ENCODE measurements at regions not wholly inside any gene's neighbourhood (a gene's known extent, or its start where the extent isn't known, plus 50 kb on each side); places are given as distances from the start of the nearest gene placed in this dataset.

GRCh38 chr2:129689653-129690448, 289.6 kb upstream of the RAB6C start:
- WGBS = 74% methylated on average over 4 of the region's 4 CpGs
- no peaks in the 10 kb centered on the region for H3K27me3 ChIP-seq (ENCODE audit: control insufficient read depth in 2 of 2, insufficient read depth in 1 of 2, low read length in 1 of 2)
- H3K9me3 ChIP-seq (ENCODE audit: control insufficient read depth in 2 of 2, insufficient read depth in 1 of 2, low read length in 1 of 2) = no peaks in the 10 kb centered on the region
- peak in 3 of 9 donors; percentile 15 to 56 (median 19) for DNase-seq (ENCODE audit: low read depth in 6 of 9, low spot score in 9 of 9)
- no peak overlapping the region for H3K4me3 ChIP-seq (ENCODE audit: low read length in 2 of 2)
- H3K36me3 ChIP-seq (ENCODE audit: control insufficient read depth in 2 of 2, insufficient read depth in 2 of 2, low read length in 1 of 2) = no peaks in the 10 kb centered on the region
- H3K4me1 ChIP-seq (ENCODE audit: control insufficient read depth in 2 of 2, insufficient read depth in 2 of 2, low read length in 2 of 2) = no peaks in the 10 kb centered on the region
- peak overlapping the region in 1 of 2 donors; percentile 68 for H3K27ac ChIP-seq (ENCODE audit: low read depth in 1 of 2, low read length in 1 of 2)

GRCh38 chr2:129695496-129695895, 284.0 kb upstream of the RAB6C start:
- Histone ChIP-seq H3K27ac (ENCODE audit: low read depth in 1 of 2, low read length in 1 of 2) (no peak overlapping the region), H3K36me3 (ENCODE audit: control insufficient read depth in 2 of 2, insufficient read depth in 2 of 2, low read length in 1 of 2) (no peaks in the 10 kb centered on the region), H3K4me3 (ENCODE audit: low read length in 2 of 2) (no peak overlapping the region), H3K4me1 (ENCODE audit: control insufficient read depth in 2 of 2, insufficient read depth in 2 of 2, low read length in 2 of 2) (no peaks in the 10 kb centered on the region), H3K27me3 (ENCODE audit: control insufficient read depth in 2 of 2, insufficient read depth in 1 of 2, low read length in 1 of 2) (no peaks in the 10 kb centered on the region), H3K9me3 (ENCODE audit: control insufficient read depth in 2 of 2, insufficient read depth in 1 of 2, low read length in 1 of 2) (no peaks in the 10 kb centered on the region)
- 89% methylated on average over 3 of the region's 3 CpGs for WGBS
- DNase-seq (ENCODE audit: low read depth in 6 of 9, low spot score in 9 of 9) = no peak

GRCh38 chr2:129698593-129698992, 280.9 kb upstream of the RAB6C start:
- H3K4me1 ChIP-seq (ENCODE audit: control insufficient read depth in 2 of 2, insufficient read depth in 2 of 2, low read length in 2 of 2) = no peaks in the 10 kb centered on the region
- DNase-seq (ENCODE audit: low read depth in 6 of 9, low spot score in 9 of 9) = no peak
- no peaks in the 10 kb centered on the region for H3K9me3 ChIP-seq (ENCODE audit: control insufficient read depth in 2 of 2, insufficient read depth in 1 of 2, low read length in 1 of 2)
- no peaks in the 10 kb centered on the region for H3K27me3 ChIP-seq (ENCODE audit: control insufficient read depth in 2 of 2, insufficient read depth in 1 of 2, low read length in 1 of 2)
- H3K4me3 ChIP-seq (ENCODE audit: low read length in 2 of 2) = no peak overlapping the region
- H3K36me3 ChIP-seq (ENCODE audit: control insufficient read depth in 2 of 2, insufficient read depth in 2 of 2, low read length in 1 of 2) = no peaks in the 10 kb centered on the region
- H3K27ac ChIP-seq (ENCODE audit: low read depth in 1 of 2, low read length in 1 of 2) = no peak overlapping the region
- WGBS = 94% methylated on average over 3 of the region's 3 CpGs

GRCh38 chr2:129699781-129700573, 279.5 kb upstream of the RAB6C start:
- Histone ChIP-seq H3K4me1 (ENCODE audit: control insufficient read depth in 2 of 2, insufficient read depth in 2 of 2, low read length in 2 of 2) (no peaks in the 10 kb centered on the region), H3K27ac (ENCODE audit: low read depth in 1 of 2, low read length in 1 of 2) (no peak overlapping the region)
- WGBS = 89% methylated on average over 10 of the region's 10 CpGs

GRCh38 chr2:129702416-129703176, 276.9 kb upstream of the RAB6C start:
- Histone ChIP-seq H3K27me3 (ENCODE audit: control insufficient read depth in 2 of 2, insufficient read depth in 1 of 2, low read length in 1 of 2) (no peaks in the 10 kb centered on the region), H3K27ac (ENCODE audit: low read depth in 1 of 2, low read length in 1 of 2) (no peak overlapping the region), H3K4me1 (ENCODE audit: control insufficient read depth in 2 of 2, insufficient read depth in 2 of 2, low read length in 2 of 2) (no peaks in the 10 kb centered on the region), H3K9me3 (ENCODE audit: control insufficient read depth in 2 of 2, insufficient read depth in 1 of 2, low read length in 1 of 2) (no peaks in the 10 kb centered on the region), H3K36me3 (ENCODE audit: control insufficient read depth in 2 of 2, insufficient read depth in 2 of 2, low read length in 1 of 2) (no peaks in the 10 kb centered on the region), H3K4me3 (ENCODE audit: low read length in 2 of 2) (no peak overlapping the region)
- DNase-seq (ENCODE audit: low read depth in 6 of 9, low spot score in 9 of 9) = no peak
- 88% methylated on average over 4 of the region's 4 CpGs for WGBS

More at GRCh38 chr2:129699781-129700573, 279.5 kb upstream of the RAB6C start:
- Histone ChIP-seq H3K9me3 (ENCODE audit: control insufficient read depth in 2 of 2, insufficient read depth in 1 of 2, low read length in 1 of 2) (no peaks in the 10 kb centered on the region), H3K27me3 (ENCODE audit: control insufficient read depth in 2 of 2, insufficient read depth in 1 of 2, low read length in 1 of 2) (no peaks in the 10 kb centered on the region), H3K36me3 (ENCODE audit: control insufficient read depth in 2 of 2, insufficient read depth in 2 of 2, low read length in 1 of 2) (no peaks in the 10 kb centered on the region), H3K4me3 (ENCODE audit: low read length in 2 of 2) (no peak overlapping the region)
- DNase-seq (ENCODE audit: low read depth in 6 of 9, low spot score in 9 of 9) = no peak

GRCh38 chr2:129705085-129705484, 274.4 kb upstream of the RAB6C start:
- Histone ChIP-seq H3K4me1 (ENCODE audit: control insufficient read depth in 2 of 2, insufficient read depth in 2 of 2, low read length in 2 of 2) (peaks cover 0 to 12% of the 10 kb centered on the region in 2 donors), H3K9me3 (ENCODE audit: control insufficient read depth in 2 of 2, insufficient read depth in 1 of 2, low read length in 1 of 2) (no peaks in the 10 kb centered on the region), H3K27ac (ENCODE audit: low read depth in 1 of 2, low read length in 1 of 2) (no peak overlapping the region), H3K4me3 (ENCODE audit: low read length in 2 of 2) (no peak overlapping the region), H3K36me3 (ENCODE audit: control insufficient read depth in 2 of 2, insufficient read depth in 2 of 2, low read length in 1 of 2) (no peaks in the 10 kb centered on the region), H3K27me3 (ENCODE audit: control insufficient read depth in 2 of 2, insufficient read depth in 1 of 2, low read length in 1 of 2) (no peaks in the 10 kb centered on the region)
- DNase-seq (ENCODE audit: low read depth in 6 of 9, low spot score in 9 of 9) = no peak
- WGBS = 98% methylated on average over 6 of the region's 6 CpGs

GRCh38 chr2:129707800-129708199, 271.7 kb upstream of the RAB6C start:
- WGBS = 96% methylated on average over 4 of the region's 4 CpGs
- DNase-seq (ENCODE audit: low read depth in 6 of 9, low spot score in 9 of 9) = no peak
- Histone ChIP-seq H3K36me3 (ENCODE audit: control insufficient read depth in 2 of 2, insufficient read depth in 2 of 2, low read length in 1 of 2) (no peaks in the 10 kb centered on the region), H3K4me1 (ENCODE audit: control insufficient read depth in 2 of 2, insufficient read depth in 2 of 2, low read length in 2 of 2) (peaks cover 0 to 12% of the 10 kb centered on the region in 2 donors), H3K27ac (ENCODE audit: low read depth in 1 of 2, low read length in 1 of 2) (no peak overlapping the region), H3K9me3 (ENCODE audit: control insufficient read depth in 2 of 2, insufficient read depth in 1 of 2, low read length in 1 of 2) (no peaks in the 10 kb centered on the region), H3K27me3 (ENCODE audit: control insufficient read depth in 2 of 2, insufficient read depth in 1 of 2, low read length in 1 of 2) (no peaks in the 10 kb centered on the region), H3K4me3 (ENCODE audit: low read length in 2 of 2) (no peak overlapping the region)

GRCh38 chr2:129708221-129708967, 271.1 kb upstream of the RAB6C start:
- Histone ChIP-seq H3K27me3 (ENCODE audit: control insufficient read depth in 2 of 2, insufficient read depth in 1 of 2, low read length in 1 of 2) (no peaks in the 10 kb centered on the region), H3K27ac (ENCODE audit: low read depth in 1 of 2, low read length in 1 of 2) (no peak overlapping the region), H3K9me3 (ENCODE audit: control insufficient read depth in 2 of 2, insufficient read depth in 1 of 2, low read length in 1 of 2) (no peaks in the 10 kb centered on the region), H3K36me3 (ENCODE audit: control insufficient read depth in 2 of 2, insufficient read depth in 2 of 2, low read length in 1 of 2) (no peaks in the 10 kb centered on the region), H3K4me3 (ENCODE audit: low read length in 2 of 2) (no peak overlapping the region), H3K4me1 (ENCODE audit: control insufficient read depth in 2 of 2, insufficient read depth in 2 of 2, low read length in 2 of 2) (peaks cover 0 to 12% of the 10 kb centered on the region in 2 donors)
- DNase-seq (ENCODE audit: low read depth in 6 of 9, low spot score in 9 of 9) = no peak
- WGBS = 92% methylated on average over 20 of the region's 20 CpGs

Measured in thymus (tissue), 11 donors.